ENCODE measurements at regions not wholly inside any gene's neighbourhood (a gene's known extent, or its start where the extent isn't known, plus 50 kb on each side); places are given as distances from the start of the nearest gene placed in this dataset.

- peak overlapping the region; percentile 92 for H3K27ac Mint-ChIP-seq
- peaks cover 88% of the 10 kb centered on the region for H3K4me1 Mint-ChIP-seq (ENCODE audit: low read depth)
- H3K36me3 Mint-ChIP-seq (ENCODE audit: low read depth): peaks cover 11% of the 10 kb centered on the region
- peaks cover 5% of the 10 kb centered on the region for H3K9me3 Mint-ChIP-seq
- no peak for DNase-seq (ENCODE audit: low spot score)
- peak overlapping the region; percentile 83 for H3K4me3 Mint-ChIP-seq
- H3K27me3 Mint-ChIP-seq (ENCODE audit: insufficient read depth): no peaks in the 10 kb centered on the region
- intact Hi-C loops (cut with micrococcal nuclease): loop anchor here (2.0 kb wide), 1 partner anchor 52 kb away; no protein-coding TSS in a partner anchor
Measured at GRCh38 chr1:234978397-234979295, 150.0 kb downstream of the TOMM20 start.

GRCh38 chr1:234977875-234978396 is 150.7 kb downstream of the TOMM20 start:
- peaks cover 10% of the 10 kb centered on the region for H3K36me3 Mint-ChIP-seq (ENCODE audit: low read depth)
- H3K4me3 Mint-ChIP-seq: peak overlapping the region; percentile 83
- H3K9me3 Mint-ChIP-seq: peaks cover 5% of the 10 kb centered on the region
- intact Hi-C loops (cut with micrococcal nuclease): loop anchor here (2.0 kb wide), 1 partner anchor 51 kb away; no protein-coding TSS in a partner anchor
- H3K27ac Mint-ChIP-seq: peak overlapping the region; percentile 92
- no peaks in the 10 kb centered on the region for H3K27me3 Mint-ChIP-seq (ENCODE audit: insufficient read depth)
- H3K4me1 Mint-ChIP-seq (ENCODE audit: low read depth): peaks cover 90% of the 10 kb centered on the region
- no peak for DNase-seq (ENCODE audit: low spot score)

- Mint-ChIP-seq H3K9me3 (peaks cover 5% of the 10 kb centered on the region), H3K36me3 (ENCODE audit: low read depth) (peaks cover 11% of the 10 kb centered on the region), H3K27ac (peak overlapping the region; percentile 92), H3K4me1 (ENCODE audit: low read depth) (peaks cover 92% of the 10 kb centered on the region), H3K4me3 (peak overlapping the region; percentile 12), H3K27me3 (ENCODE audit: insufficient read depth) (no peaks in the 10 kb centered on the region)
- DNase-seq (ENCODE audit: low spot score): no peak
- intact Hi-C loops (cut with micrococcal nuclease): no loop called here
Measured at GRCh38 chr1:234976861-234977680, 151.6 kb downstream of the TOMM20 start.

- H3K27me3 Mint-ChIP-seq (ENCODE audit: insufficient read depth): no peaks in the 10 kb centered on the region
- peaks cover 11% of the 10 kb centered on the region for H3K36me3 Mint-ChIP-seq (ENCODE audit: low read depth)
- DNase-seq (ENCODE audit: low spot score): no peak
- peaks cover 5% of the 10 kb centered on the region for H3K9me3 Mint-ChIP-seq
- no peak overlapping the region for H3K4me3 Mint-ChIP-seq
- intact Hi-C loops (cut with micrococcal nuclease): no loop called here
- peaks cover 92% of the 10 kb centered on the region for H3K4me1 Mint-ChIP-seq (ENCODE audit: low read depth)
- peak overlapping the region; percentile 93 for H3K27ac Mint-ChIP-seq
Measured at GRCh38 chr1:234975941-234976860, 152.4 kb downstream of the TOMM20 start.

GRCh38 chr1:234975122-234975940 is 153.3 kb downstream of the TOMM20 start:
- DNase-seq (ENCODE audit: low spot score): no peak
- intact Hi-C loops (cut with micrococcal nuclease): no loop called here
- Mint-ChIP-seq H3K36me3 (ENCODE audit: low read depth) (peaks cover 11% of the 10 kb centered on the region), H3K27ac (peak overlapping the region; percentile 93), H3K4me1 (ENCODE audit: low read depth) (peaks cover 92% of the 10 kb centered on the region), H3K27me3 (ENCODE audit: insufficient read depth) (no peaks in the 10 kb centered on the region), H3K9me3 (peaks cover 5% of the 10 kb centered on the region), H3K4me3 (peak overlapping the region; percentile 25)

- Mint-ChIP-seq H3K27me3 (ENCODE audit: insufficient read depth) (no peaks in the 10 kb centered on the region), H3K9me3 (peaks cover 5% of the 10 kb centered on the region), H3K36me3 (ENCODE audit: low read depth) (peaks cover 11% of the 10 kb centered on the region), H3K4me1 (ENCODE audit: low read depth) (peaks cover 89% of the 10 kb centered on the region), H3K27ac (peak overlapping the region; percentile 84), H3K4me3 (no peak overlapping the region)
- intact Hi-C loops (cut with micrococcal nuclease): no loop called here
- no peak for DNase-seq (ENCODE audit: low spot score)
Measured at GRCh38 chr1:234973426-234974250, 155.0 kb downstream of the TOMM20 start.

- peaks cover 11% of the 10 kb centered on the region for H3K36me3 Mint-ChIP-seq (ENCODE audit: low read depth)
- peaks cover 5% of the 10 kb centered on the region for H3K9me3 Mint-ChIP-seq
- intact Hi-C loops (cut with micrococcal nuclease): no loop called here
- peak overlapping the region; percentile 84 for H3K27ac Mint-ChIP-seq
- H3K4me1 Mint-ChIP-seq (ENCODE audit: low read depth): peaks cover 81% of the 10 kb centered on the region
- no peaks in the 10 kb centered on the region for H3K27me3 Mint-ChIP-seq (ENCODE audit: insufficient read depth)
- DNase-seq (ENCODE audit: low spot score): no peak
- H3K4me3 Mint-ChIP-seq: peak overlapping the region; percentile 4
Measured at GRCh38 chr1:234972411-234973191, 156.0 kb downstream of the TOMM20 start.

GRCh38 chr1:234971586-234972297 is 156.9 kb downstream of the TOMM20 start:
- peaks cover 74% of the 10 kb centered on the region for H3K4me1 Mint-ChIP-seq (ENCODE audit: low read depth)
- peak overlapping the region; percentile 84 for H3K27ac Mint-ChIP-seq
- intact Hi-C loops (cut with micrococcal nuclease): loop anchor here (1.0 to 2.0 kb wide), 2 partner anchors 8 to 77 kb away; no protein-coding TSS in a partner anchor
- H3K9me3 Mint-ChIP-seq: peaks cover 5% of the 10 kb centered on the region
- H3K27me3 Mint-ChIP-seq (ENCODE audit: insufficient read depth): no peaks in the 10 kb centered on the region
- H3K4me3 Mint-ChIP-seq: peak overlapping the region; percentile 4
- DNase-seq (ENCODE audit: low spot score): no peak
- peaks cover 11% of the 10 kb centered on the region for H3K36me3 Mint-ChIP-seq (ENCODE audit: low read depth)

- Mint-ChIP-seq H3K27ac (peak overlapping the region; percentile 84), H3K27me3 (ENCODE audit: insufficient read depth) (no peaks in the 10 kb centered on the region), H3K4me3 (peak overlapping the region; percentile 32), H3K36me3 (ENCODE audit: low read depth) (peaks cover 10% of the 10 kb centered on the region), H3K9me3 (peaks cover 5% of the 10 kb centered on the region), H3K4me1 (ENCODE audit: low read depth) (peaks cover 72% of the 10 kb centered on the region)
- intact Hi-C loops (cut with micrococcal nuclease): loop anchor here (1.0 to 2.0 kb wide), 3 partner anchors 8 to 78 kb away; no protein-coding TSS in a partner anchor
- no peak for DNase-seq (ENCODE audit: low spot score)
Measured at GRCh38 chr1:234970731-234971476, 157.7 kb downstream of the TOMM20 start.
